ENCODE measurements at regions not wholly inside any gene's neighbourhood (a gene's known extent, or its start where the extent isn't known, plus 50 kb on each side); places are given as distances from the start of the nearest gene placed in this dataset.

DNA sequence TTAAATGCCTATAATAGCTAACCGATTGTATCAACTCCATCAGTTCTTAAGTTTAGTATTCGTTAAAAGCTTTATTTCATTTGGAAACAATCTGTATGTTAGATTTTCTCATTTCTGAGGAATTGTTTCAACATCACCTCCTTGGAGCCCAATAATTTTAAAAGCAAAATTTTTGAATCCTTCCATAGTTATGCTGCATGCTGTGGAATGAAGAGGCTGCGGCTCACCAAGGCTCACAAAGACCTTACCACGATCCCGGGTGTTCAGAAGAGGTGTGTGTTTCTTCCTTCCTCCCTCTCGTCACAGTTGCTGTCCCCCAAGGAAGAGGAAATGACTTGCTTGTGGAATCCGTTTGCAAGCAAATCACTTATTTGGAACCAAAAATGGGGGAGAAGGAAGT is 143.8 kb downstream of the FGF1 start:
- Histone ChIP-seq H3K4me1 (peaks cover 0 to 16% (median 6%) of the 10 kb centered on the region in 6 donors), H3K27ac (peak overlapping the region in 5 of 8 donors; percentile 5 to 63 (median 56)), H3K4me3 (no peak overlapping the region), H3K27me3 (replicated peaks in 1 of 7) (peaks cover 0 to 18% (median 0%) of the 10 kb centered on the region in 7 donors), H3K9me3 (no peaks in the 10 kb centered on the region), H3K36me3 (no peaks in the 10 kb centered on the region)
- WGBS, 5 donors: 40 to 48% (median 47%) methylated on average over 7 of the region's 7 CpGs
- no peak for TF ChIP-seq POLR2AphosphoS5 (IDR thresholded peaks at IDR 0.05)
- no peak for TF ChIP-seq CTCF (IDR thresholded peaks at IDR 0.05 in 8 of 11, conservative IDR thresholded peaks at IDR 0.05 in 3 of 11)
- TF ChIP-seq POLR2A (IDR thresholded peaks at IDR 0.05): no peak
- intact Hi-C loops (cut with DNase I; ENCODE audit: low total_unique reads): no loop called here
- DNase-seq: no peak

- no peak overlapping the region for H3K4me3 ChIP-seq
- H3K27ac ChIP-seq: peak overlapping the region in 7 of 8 donors; percentile 5 to 70 (median 56)
- intact Hi-C loops (cut with DNase I; ENCODE audit: low total_unique reads): no loop called here
- H3K9me3 ChIP-seq: peaks cover 0 to 1% (median 0%) of the 10 kb centered on the region in 8 donors
- H3K4me1 ChIP-seq: peaks cover 0 to 16% (median 6%) of the 10 kb centered on the region in 6 donors
- TF ChIP-seq POLR2AphosphoS5 (IDR thresholded peaks at IDR 0.05) (no peak), POLR2A (IDR thresholded peaks at IDR 0.05) (no peak), CTCF (IDR thresholded peaks at IDR 0.05 in 8 of 11, conservative IDR thresholded peaks at IDR 0.05 in 3 of 11) (no peak)
- no peaks in the 10 kb centered on the region for H3K36me3 ChIP-seq
- peaks cover 0 to 18% (median 0%) of the 10 kb centered on the region in 7 donors for H3K27me3 ChIP-seq (replicated peaks in 1 of 7)
- DNase-seq: no peak
- 59 to 79% (median 69%) methylated on average over 8 of the region's 8 CpGs for WGBS, 5 donors
These were observed 144.9 kb downstream of the FGF1 start for GRCh38 chr5:142540922-142541422.

DNA sequence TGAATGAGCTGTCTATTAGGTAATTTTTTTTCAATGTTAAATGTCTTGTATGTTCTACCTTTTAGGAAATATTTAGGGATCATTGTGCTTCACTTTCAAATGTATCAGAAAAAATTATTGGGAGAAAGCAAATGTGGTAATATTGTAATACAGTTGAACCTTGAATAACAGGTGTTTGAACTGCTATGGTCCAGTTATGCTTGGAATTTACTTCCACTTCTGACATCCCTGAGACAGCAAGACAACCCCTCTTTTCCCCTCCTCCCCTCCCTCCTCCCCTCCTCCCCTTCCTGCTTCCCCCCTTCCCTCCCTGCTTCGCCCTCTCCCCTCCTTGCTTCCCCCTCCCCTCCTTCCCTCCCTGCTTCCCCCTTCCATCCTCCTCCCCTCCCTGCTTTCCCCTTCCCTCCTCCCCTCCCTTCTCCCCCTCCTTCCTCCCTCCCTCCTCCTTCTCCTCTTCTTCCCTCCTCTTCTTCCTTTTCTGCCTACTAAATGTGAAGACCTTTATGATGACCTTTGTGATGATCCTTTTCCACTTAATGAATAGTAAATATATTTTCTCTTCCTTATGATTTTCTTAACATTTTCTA is 146.6 kb downstream of the FGF1 start:
- Histone ChIP-seq H3K27me3 (replicated peaks in 1 of 7) (peaks cover 0 to 18% (median 0%) of the 10 kb centered on the region in 7 donors), H3K36me3 (no peaks in the 10 kb centered on the region), H3K4me1 (peaks cover 0 to 16% (median 6%) of the 10 kb centered on the region in 6 donors), H3K9me3 (peaks cover 0 to 19% (median 13%) of the 10 kb centered on the region in 8 donors), H3K27ac (peak overlapping the region in 1 of 8 donors; percentile 63), H3K4me3 (no peak overlapping the region)
- intact Hi-C loops (cut with DNase I; ENCODE audit: low total_unique reads): no loop called here
- no peak for DNase-seq
- TF ChIP-seq POLR2AphosphoS5 (IDR thresholded peaks at IDR 0.05) (no peak), CTCF (IDR thresholded peaks at IDR 0.05 in 8 of 11, conservative IDR thresholded peaks at IDR 0.05 in 3 of 11) (no peak), POLR2A (IDR thresholded peaks at IDR 0.05) (no peak)
- 27% methylated on average over 1 of the region's 1 CpG; no CpG with 5 or more reads in 4 of the 5 donors for WGBS, 5 donors

- no peak for DNase-seq
- intact Hi-C loops (cut with DNase I; ENCODE audit: low total_unique reads): no loop called here
- Histone ChIP-seq H3K27me3 (replicated peaks in 1 of 7) (peaks cover 0 to 18% (median 0%) of the 10 kb centered on the region in 7 donors), H3K9me3 (peaks cover 0 to 23% (median 14%) of the 10 kb centered on the region in 8 donors), H3K27ac (no peak overlapping the region), H3K36me3 (no peaks in the 10 kb centered on the region), H3K4me3 (no peak overlapping the region), H3K4me1 (peaks cover 0 to 18% (median 7%) of the 10 kb centered on the region in 6 donors)
- TF ChIP-seq CTCF (IDR thresholded peaks at IDR 0.05 in 8 of 11, conservative IDR thresholded peaks at IDR 0.05 in 3 of 11) (no peak), POLR2A (IDR thresholded peaks at IDR 0.05) (no peak), POLR2AphosphoS5 (IDR thresholded peaks at IDR 0.05) (no peak)
- 37 to 59% (median 41%) methylated on average over 3 of the region's 3 CpGs for WGBS, 5 donors
These were observed 148.0 kb downstream of the FGF1 start for GRCh38 chr5:142537938-142538337.
